GM18499 (cell line): ENCODE measurements at regions not wholly inside any gene's neighbourhood (a gene's known extent, or its start where the extent isn't known, plus 50 kb on each side); places are given as distances from the start of the nearest gene placed in this dataset.

Source experiments
- ATAC-seq: cut with Tn5 transposase; IDR thresholded peaks from one replicate; pipeline ENCODE4 v1.9.1; 2021; ENCODE audit warnings: moderate number of reproducible peaks; ENCODE audit not compliant: insufficient read depth, unreplicated experiment

DNA sequence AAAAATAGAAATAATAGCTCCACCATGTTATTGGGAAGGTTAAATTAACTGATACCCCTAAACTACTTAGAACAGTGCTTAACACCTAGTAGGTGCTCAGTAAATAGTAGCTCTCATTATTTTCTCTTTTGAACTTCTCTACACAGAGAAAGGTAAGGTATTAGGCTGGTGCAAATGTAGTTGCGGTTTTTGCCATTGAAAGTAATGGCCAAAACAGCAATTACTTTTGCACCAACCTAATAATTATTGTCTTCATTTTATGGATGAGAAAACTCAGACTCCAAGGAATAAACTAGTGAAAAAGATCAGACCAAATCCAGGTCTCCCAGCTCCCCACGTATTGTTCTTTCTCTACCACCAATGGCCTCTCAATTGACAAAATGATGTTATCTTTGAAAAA, 157.2 kb upstream of the TMPO start:
- no peak for ATAC-seq

DNA sequence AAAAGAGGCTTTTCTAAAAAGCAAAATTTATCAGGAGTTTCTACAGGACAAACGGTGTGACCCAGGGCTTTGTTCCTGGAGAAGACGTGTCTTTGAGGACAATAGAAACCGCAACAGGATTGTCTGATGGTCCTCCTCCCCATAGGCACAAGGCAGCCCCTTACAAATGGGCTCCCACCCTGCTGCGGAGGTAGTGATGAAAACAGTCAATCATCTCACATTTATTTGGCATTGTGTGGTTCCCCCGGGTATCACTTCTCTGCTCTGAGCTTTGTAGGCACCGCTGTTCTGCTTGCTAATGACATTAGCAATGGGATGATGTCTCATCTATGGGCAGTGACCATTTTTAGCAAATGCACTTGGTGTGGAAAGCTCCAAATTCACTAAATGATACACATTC, 155.5 kb upstream of the TMPO start:
- ATAC-seq: no peak

- ATAC-seq: no peak
These were observed 155.0 kb upstream of the TMPO start for GRCh38 chr12:98360401-98360800.

GRCh38 chr12:98369581-98369980, 145.8 kb upstream of the TMPO start:
- ATAC-seq: no peak

- ATAC-seq: no peak
These were observed 144.4 kb upstream of the TMPO start for GRCh38 chr12:98370976-98371375.

DNA sequence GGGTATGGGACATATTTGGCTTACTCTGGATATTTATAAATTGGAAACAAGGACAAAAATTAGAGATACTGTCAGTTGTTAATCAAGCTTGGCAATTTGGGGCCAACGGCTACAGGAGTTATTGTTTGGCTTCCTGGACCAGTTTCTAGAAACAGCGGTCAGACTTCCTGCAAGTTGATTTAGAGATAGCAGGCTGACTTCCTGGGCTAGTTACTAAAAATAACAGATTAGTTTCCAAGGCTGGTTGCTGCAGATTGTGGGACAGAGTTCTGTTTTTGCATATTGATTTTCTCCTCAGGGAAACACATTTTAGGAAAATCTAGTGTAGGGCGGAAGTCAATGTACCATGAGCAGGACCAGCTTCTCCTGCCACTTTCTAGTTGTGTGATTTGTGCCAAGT, 144.0 kb upstream of the TMPO start:
- ATAC-seq: no peak

DNA sequence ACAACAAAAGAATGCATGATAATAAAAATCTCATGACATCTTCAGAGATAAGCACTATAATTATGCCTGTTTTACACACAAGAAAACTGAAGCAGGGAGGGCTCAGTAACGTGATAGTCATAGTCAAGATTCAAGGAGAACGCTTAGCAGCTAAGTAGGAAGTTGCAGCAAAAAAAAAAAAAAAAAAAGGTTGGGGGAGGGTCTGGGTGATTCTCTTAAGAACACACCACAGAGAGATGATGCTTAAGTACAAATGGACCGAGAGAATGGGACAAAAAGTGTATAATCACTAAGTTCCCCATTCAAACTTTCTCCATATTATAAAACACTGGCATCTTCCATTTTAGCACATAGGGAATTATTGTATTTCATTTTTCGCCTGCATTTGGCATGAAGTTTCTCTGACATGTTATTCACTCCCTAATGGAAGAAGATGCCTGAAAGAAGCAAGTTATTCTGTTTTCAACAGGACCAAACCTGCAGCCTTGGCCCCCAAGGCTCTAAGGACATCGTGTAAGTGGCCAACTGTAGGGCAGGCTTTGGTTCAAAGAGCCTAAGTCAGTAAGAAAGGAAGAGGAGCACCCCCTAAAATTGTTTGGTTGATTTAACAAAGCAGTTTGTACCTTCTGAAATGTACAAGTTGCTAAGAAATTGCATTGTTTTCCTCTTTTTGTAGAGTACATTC, 142.9 kb upstream of the TMPO start:
- no peak for ATAC-seq

DNA sequence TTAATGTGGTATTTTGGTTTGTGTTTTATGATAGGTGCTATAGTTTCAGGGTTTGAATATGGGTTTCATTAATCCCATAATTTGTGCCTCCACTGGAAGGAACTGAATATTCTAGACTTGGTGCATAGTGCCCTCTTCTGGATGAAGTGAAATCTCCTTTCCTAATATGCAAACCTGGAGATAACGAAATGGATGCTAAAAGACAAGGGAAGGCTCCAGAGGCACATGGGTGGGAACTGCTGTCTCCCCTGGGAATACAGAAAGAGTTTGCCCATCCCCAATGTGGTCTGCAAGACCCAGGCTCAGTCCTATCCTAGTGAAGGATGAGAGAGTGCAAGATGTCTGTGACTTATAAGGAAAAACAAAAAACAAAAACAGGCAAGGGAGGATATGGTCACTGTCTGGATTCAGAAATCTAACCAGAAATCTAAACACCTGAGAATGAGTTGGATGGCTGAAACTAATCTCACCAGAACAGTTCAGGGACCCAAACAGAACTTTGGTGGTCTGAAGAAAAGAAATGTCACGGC, 142.3 kb upstream of the TMPO start:
- no peak for ATAC-seq

- ATAC-seq: no peak
These were observed 141.4 kb upstream of the TMPO start for GRCh38 chr12:98374007-98374406.

DNA sequence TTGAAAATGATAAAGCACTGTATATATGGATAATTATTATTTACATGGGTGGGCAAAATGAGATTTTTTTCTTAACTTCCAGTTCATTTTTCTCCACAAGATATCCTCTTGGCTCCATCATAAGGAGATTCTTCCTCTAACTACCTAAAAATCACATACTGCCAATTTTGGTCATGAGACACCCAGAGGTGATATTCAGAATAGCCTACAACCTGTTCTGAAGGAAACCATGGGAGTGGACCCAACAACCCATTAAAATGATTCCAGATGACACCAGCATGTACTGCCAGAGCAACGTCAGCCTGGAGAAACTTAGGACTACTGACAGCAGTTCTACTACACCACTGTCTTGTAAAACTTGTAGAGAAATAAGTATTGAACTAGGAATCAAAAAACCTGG, 136.3 kb upstream of the TMPO start:
- no peak for ATAC-seq

GRCh38 chr12:98385641-98386040, 129.7 kb upstream of the TMPO start:
- ATAC-seq: no peak

DNA sequence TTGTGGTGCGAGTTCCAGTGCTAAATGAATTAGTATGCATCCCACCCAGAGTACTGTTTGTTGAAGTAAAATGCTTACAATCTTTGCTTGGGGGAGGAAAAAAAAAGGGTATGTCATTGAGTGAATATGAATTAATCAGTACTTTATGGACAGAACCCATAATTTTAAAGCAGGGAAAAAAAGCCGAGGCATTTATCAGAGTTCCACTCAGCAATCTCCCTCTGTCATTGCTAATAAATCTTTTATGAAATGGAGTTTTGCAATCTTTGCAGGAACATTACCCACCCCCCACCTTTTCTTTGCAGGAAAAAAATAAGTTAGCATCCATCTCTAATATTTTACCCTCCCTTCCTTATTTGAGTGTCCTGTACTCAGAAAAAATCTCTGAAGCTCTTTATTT, 127.9 kb upstream of the TMPO start:
- ATAC-seq: no peak

GRCh38 chr12:98388126-98388525, 127.3 kb upstream of the TMPO start:
- ATAC-seq: no peak

DNA sequence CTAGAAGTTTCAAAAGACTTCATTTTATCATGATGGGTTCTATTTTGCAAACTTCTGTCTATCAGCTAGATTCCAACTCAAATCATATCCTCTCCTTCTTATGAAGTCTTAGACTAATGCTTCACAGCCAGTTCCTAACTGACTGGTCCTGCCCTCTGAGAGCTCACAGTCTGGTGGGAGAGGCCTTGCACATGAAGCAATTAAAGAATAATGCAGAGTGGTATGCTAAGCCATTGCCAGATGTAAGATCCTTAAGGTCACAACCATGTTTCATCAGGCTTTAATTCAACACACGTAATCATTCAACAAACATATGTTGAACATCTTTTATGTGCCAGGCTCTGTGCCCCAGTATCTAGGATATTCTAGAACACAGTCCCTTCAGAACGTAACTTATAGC, 125.8 kb upstream of the TMPO start:
- no peak for ATAC-seq

DNA sequence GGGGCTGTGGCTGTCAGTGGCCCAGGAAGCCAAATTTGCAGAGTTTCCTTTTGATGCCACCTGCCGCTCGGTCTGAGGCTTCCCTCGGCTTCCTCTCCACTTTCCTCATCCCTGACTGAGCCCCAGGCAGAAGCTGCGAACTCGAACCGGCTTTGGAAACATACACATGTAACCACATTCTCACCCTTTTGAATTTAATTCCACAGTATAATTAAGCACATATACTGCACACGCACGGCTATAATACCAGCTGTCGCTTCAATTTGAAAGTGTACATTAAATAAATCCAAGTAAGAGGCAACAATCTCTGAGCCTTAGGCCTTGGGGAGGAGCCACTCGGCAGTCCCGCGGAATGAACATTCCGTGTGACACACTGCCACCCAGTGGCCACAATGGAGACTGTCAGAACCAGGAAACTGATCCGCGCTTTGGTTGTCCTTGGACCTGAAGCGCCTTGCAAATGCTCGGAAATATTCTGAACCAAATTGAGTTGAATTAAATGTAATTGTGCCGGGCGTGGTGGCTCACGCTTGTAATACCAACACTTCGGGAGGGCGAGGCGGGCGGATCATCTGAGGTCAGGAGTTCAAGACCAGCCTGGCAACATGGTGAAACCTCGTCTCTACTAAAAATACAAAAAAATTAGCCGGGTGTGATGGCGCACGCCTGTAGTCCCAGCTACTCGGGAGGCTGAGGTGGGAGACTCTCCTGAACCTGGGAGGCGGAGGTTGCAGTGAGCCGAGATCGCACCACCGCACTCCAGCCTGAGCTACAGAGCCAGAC, 117.9 kb upstream of the TMPO start:
- peak; percentile 83 for ATAC-seq

GRCh38 chr12:98399532-98399931, 115.9 kb upstream of the TMPO start:
- ATAC-seq: no peak

GRCh38 chr12:98401427-98401826, 114.0 kb upstream of the TMPO start:
- no peak for ATAC-seq

- ATAC-seq: no peak
These were observed 113.3 kb upstream of the TMPO start for GRCh38 chr12:98402091-98402490.

DNA sequence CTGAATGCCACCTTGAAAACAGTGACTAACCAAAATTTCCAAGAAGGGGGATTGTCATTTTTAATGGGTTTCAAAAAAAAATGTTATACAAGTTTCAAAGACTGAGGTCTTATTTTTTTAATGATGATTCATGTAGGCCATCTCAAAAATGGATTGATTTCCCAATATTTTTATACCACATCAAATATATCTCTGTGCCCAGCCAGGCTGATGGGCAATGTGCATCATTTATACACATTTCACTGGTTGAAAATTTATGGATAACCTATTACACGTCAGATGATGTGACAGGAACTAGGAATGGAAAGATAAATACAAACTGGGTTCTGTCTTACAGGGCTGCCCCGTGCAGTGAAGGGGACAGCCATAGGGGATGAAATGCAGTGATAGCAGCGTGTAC, 112.7 kb upstream of the TMPO start:
- no peak for ATAC-seq

- ATAC-seq: no peak
These were observed 112.0 kb upstream of the TMPO start for GRCh38 chr12:98403385-98403784.

DNA sequence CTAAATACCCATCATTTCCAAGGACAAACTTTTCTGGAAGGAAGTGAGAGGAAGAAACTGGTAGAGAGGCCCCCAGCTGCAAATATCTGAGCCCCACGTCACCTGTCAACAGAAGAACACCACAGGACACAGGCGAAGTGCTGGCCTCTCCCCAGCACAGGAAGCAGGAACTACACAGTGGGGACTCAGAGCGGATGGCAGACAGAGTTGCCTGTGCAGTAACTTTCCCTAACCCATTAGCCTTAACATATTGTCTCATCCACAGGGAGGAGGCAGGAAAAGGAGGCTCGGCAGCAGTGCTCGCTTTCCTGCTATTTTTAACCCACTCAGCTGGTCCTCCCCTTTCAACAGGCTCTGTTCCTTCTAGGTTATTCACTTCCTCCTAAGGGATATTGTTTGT, 111.5 kb upstream of the TMPO start:
- no peak for ATAC-seq
